Loucy (cell line): ENCODE measurements at regions not wholly inside any gene's neighbourhood (a gene's known extent, or its start where the extent isn't known, plus 50 kb on each side); places are given as distances from the start of the nearest gene placed in this dataset.

Experiments used
- H2AFZ ChIP-seq: fragments of 200-600 bp; sonication (generic); 2 replicates; pipeline ENCODE4 v1.6.0; 2016; ENCODE audit warnings: antibody characterized with exemption, mild to moderate bottlenecking, low read length, moderate library complexity
- H3F3A ChIP-seq: fragments of 200-600 bp; 2 replicates; pipeline ENCODE4 v1.6.0; 2016; ENCODE audit warnings: antibody characterized with exemption, low read depth, mild to moderate bottlenecking
- H3K27me3 ChIP-seq: fragments of 200-600 bp; sonication (generic); 2 replicates; pipeline ENCODE4 v1.6.1; 2014; ENCODE audit warnings: low read length, mild to moderate bottlenecking; ENCODE audit not compliant: insufficient read depth, poor library complexity, severe bottlenecking
- H3K36me3 ChIP-seq: fragments of 200-600 bp; sonication (generic); 2 replicates; pipeline ENCODE4 v1.6.1; 2016; ENCODE audit warnings: low read length; ENCODE audit not compliant: insufficient read depth
- H3K4me1 ChIP-seq: fragments of 200-600 bp; sonication (generic); 2 replicates; pipeline ENCODE4 v1.5.1; 2014; ENCODE audit warnings: low read length, mild to moderate bottlenecking; ENCODE audit not compliant: insufficient read depth, poor library complexity, severe bottlenecking
- H3K4me2 ChIP-seq: fragments of 200-600 bp; sonication (generic); 2 replicates; pipeline ENCODE4 v1.6.0; 2014; ENCODE audit warnings: antibody characterized with exemption, low read length, low read depth, mild to moderate bottlenecking; ENCODE audit not compliant: poor library complexity, severe bottlenecking
- H3K4me3 ChIP-seq: fragments of 200-600 bp; sonication (generic); 2 replicates; pipeline ENCODE4 v1.5.1; 2014; ENCODE audit warnings: low read length, mild to moderate bottlenecking, mixed read lengths; ENCODE audit not compliant: poor library complexity, severe bottlenecking
- H3K79me2 ChIP-seq: fragments of 200-600 bp; sonication (generic); 2 replicates; pipeline ENCODE4 v1.6.1; 2014; ENCODE audit warnings: low read length; ENCODE audit not compliant: insufficient read depth
- H3K9ac ChIP-seq: fragments of 200-600 bp; sonication (generic); 2 replicates; pipeline ENCODE4 v1.6.0; 2014; ENCODE audit warnings: mild to moderate bottlenecking, low read depth, low read length, moderate library complexity; ENCODE audit not compliant: poor library complexity, severe bottlenecking
- H3K9me2 ChIP-seq: fragments of 200-600 bp; sonication (generic); replicated peaks from 2 replicates; pipeline ENCODE4 v1.6.1; 2016; ENCODE audit warnings: low read depth, low read length, mixed read lengths
- H3K9me3 ChIP-seq: fragments of 200-600 bp; sonication (generic); 2 replicates; pipeline ENCODE4 v1.6.1; 2014; ENCODE audit warnings: mild to moderate bottlenecking, antibody characterized with exemption, low read length, low read depth; ENCODE audit not compliant: insufficient read depth
- H4K20me1 ChIP-seq: fragments of 200-600 bp; sonication (generic); 2 replicates; pipeline ENCODE4 v1.6.0; 2014; ENCODE audit warnings: antibody characterized with exemption, low read length, mild to moderate bottlenecking; ENCODE audit not compliant: insufficient read depth, poor library complexity, severe bottlenecking
- EZH2phosphoT487 ChIP-seq: fragments of 200-600 bp; IDR thresholded peaks from 2 replicates; pipeline ENCODE4 v1.6.1; 2018; ENCODE audit warnings: antibody characterized with exemption, mild to moderate bottlenecking, moderate library complexity, borderline replicate concordance
- TF ChIP-seq, protein P1 (sequence below): fragments of 200-600 bp; sonication (generic); conservative IDR thresholded peaks from 2 replicates; pipeline ENCODE4 v1.5.1; 2014; ENCODE audit warnings: mild to moderate bottlenecking, antibody characterized with exemption, low read length

DNA sequence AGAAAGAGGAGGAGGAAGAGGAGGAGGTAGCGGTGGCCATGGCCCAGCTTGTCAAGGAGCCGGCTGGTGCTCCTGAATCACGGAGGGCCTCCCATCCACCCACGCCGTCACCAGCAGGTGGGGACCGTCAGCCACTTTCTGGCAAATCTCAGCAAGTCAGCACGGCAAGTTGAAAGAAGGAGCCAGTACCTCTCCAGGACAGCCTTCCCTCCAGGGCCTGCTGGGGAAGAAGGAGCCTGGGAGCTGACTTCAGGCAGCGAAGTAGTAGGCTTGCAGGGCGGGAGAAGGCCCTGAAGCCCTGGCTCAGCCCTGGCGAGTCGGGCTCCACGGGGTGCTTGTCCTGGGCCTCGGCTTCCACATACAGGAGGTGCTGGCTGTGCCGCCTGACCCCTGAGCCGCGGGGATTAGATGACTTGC lies 99.2 kb upstream of the TRPM1 start:
- Histone ChIP-seq H3K79me2 (no peaks in the 10 kb centered on the region), H3K4me3 (no peak overlapping the region), H4K20me1 (no peaks in the 10 kb centered on the region), H2AFZ (no peak overlapping the region), H3K9ac (no peak overlapping the region), H3K4me1 (no peaks in the 10 kb centered on the region), H3K4me2 (no peak overlapping the region), H3K9me3 (no peaks in the 10 kb centered on the region), H3K9me2 (no peaks in the 10 kb centered on the region), H3F3A (no peaks in the 10 kb centered on the region), H3K36me3 (no peaks in the 10 kb centered on the region), H3K27me3 (no peaks in the 10 kb centered on the region)
- TF ChIP-seq EZH2phosphoT487, result no peak
- TF ChIP-seq, protein P1, sequence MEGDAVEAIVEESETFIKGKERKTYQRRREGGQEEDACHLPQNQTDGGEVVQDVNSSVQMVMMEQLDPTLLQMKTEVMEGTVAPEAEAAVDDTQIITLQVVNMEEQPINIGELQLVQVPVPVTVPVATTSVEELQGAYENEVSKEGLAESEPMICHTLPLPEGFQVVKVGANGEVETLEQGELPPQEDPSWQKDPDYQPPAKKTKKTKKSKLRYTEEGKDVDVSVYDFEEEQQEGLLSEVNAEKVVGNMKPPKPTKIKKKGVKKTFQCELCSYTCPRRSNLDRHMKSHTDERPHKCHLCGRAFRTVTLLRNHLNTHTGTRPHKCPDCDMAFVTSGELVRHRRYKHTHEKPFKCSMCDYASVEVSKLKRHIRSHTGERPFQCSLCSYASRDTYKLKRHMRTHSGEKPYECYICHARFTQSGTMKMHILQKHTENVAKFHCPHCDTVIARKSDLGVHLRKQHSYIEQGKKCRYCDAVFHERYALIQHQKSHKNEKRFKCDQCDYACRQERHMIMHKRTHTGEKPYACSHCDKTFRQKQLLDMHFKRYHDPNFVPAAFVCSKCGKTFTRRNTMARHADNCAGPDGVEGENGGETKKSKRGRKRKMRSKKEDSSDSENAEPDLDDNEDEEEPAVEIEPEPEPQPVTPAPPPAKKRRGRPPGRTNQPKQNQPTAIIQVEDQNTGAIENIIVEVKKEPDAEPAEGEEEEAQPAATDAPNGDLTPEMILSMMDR, result peak; percentile 25; the same call in 1 of the 2 replicates

DNA sequence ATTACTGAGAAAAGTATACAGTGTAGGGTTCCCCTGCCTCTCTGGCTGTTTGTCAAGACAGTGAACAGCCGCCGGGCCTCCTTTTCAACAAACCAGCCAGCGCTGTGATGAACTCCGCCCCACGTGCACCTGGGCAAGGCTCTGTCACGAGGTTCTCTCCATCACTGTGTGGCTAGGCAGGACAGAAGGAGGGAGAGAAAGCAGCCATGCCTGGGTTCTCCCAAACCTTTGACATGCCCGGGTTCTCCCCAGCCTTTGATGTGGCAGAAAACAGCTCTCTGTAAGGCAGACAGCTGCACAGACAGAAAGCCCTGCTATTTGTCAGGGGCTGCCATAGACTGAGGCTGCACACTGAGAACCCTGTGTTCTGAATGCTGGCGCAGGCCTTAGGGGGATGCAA lies 101.4 kb upstream of the TRPM1 start:
- Histone ChIP-seq H4K20me1 (no peaks in the 10 kb centered on the region), H3K4me1 (no peaks in the 10 kb centered on the region), H3K4me2 (no peak overlapping the region), H3K27me3 (no peaks in the 10 kb centered on the region), H2AFZ (no peak overlapping the region), H3K79me2 (no peaks in the 10 kb centered on the region), H3F3A (no peaks in the 10 kb centered on the region), H3K4me3 (no peak overlapping the region), H3K9me2 (no peaks in the 10 kb centered on the region), H3K9me3 (no peaks in the 10 kb centered on the region), H3K9ac (no peak overlapping the region), H3K36me3 (no peaks in the 10 kb centered on the region)
- TF ChIP-seq, protein P1, result no peak
- TF ChIP-seq EZH2phosphoT487, result no peak

- Histone ChIP-seq H3K4me3 (no peak overlapping the region), H4K20me1 (no peaks in the 10 kb centered on the region), H3K27me3 (no peaks in the 10 kb centered on the region), H3K9me2 (no peaks in the 10 kb centered on the region), H3K36me3 (no peaks in the 10 kb centered on the region), H3K79me2 (no peaks in the 10 kb centered on the region), H3F3A (no peaks in the 10 kb centered on the region), H2AFZ (no peak overlapping the region), H3K9ac (no peak overlapping the region), H3K4me2 (no peak overlapping the region), H3K9me3 (no peaks in the 10 kb centered on the region), H3K4me1 (no peaks in the 10 kb centered on the region)
- TF ChIP-seq, protein P1, result no peak
- TF ChIP-seq EZH2phosphoT487, result no peak
Measured at GRCh38 chr15:31203999-31204398, 102.5 kb upstream of the TRPM1 start.
